Sciatic nerve (tissue), 2 donors: ENCODE measurements at regions not wholly inside any gene's neighbourhood (a gene's known extent, or its start where the extent isn't known, plus 50 kb on each side); places are given as distances from the start of the nearest gene placed in this dataset.

ENCODE experiments used
- ATAC-seq: fragments of 200-7000 bp; cut with Tn5 transposase; one replicate; pipeline ENCODE4 v1.9.1; 2020; ENCODE audit warnings: mild to moderate bottlenecking, moderate library complexity
- DNase-seq: peaks from one replicate; pipeline ENCODE4 v3.0.0-alpha.2; 2020; ENCODE audit warnings: low spot score
- intact Hi-C: fragments of 100-400 bp; cut with DNase I; formaldehyde crosslinking; loops from one replicate; pipeline ENCODE4 v1.14.2; 2022
- donor health status: DM: no; HTN: no; CAD: no.
- donor health status: DM: no; HTN: no; CAD: no.

GRCh38 chr10:118503192-118503591, 92.3 kb downstream of the PRLHR start:
- ATAC-seq (no peak), DNase-seq (no peak)
- intact Hi-C loops = no loop called here

- ATAC-seq (no peak), DNase-seq (no peak)
- intact Hi-C loops = no loop called here
Measured at GRCh38 chr10:118501637-118502440, 93.6 kb downstream of the PRLHR start.

GRCh38 chr10:118501171-118501570, 94.3 kb downstream of the PRLHR start:
- intact Hi-C loops = no loop called here
- DNase-seq (no peak), ATAC-seq (no peak)

- intact Hi-C loops = no loop called here
- ATAC-seq = no peak
- DNase-seq = no peak
Measured at GRCh38 chr10:118500477-118501104, 94.9 kb downstream of the PRLHR start.

- DNase-seq (no peak), ATAC-seq (no peak)
Measured at GRCh38 chr10:118499186-118499585, 96.3 kb downstream of the PRLHR start.

GRCh38 chr10:118498623-118499022, 96.8 kb downstream of the PRLHR start:
- no peak for DNase-seq
- no peak for ATAC-seq
- intact Hi-C loops = no loop called here

More at GRCh38 chr10:118499186-118499585, 96.3 kb downstream of the PRLHR start:
- intact Hi-C loops = no loop called here

GRCh38 chr10:118497227-118497626, 98.2 kb downstream of the PRLHR start:
- no peak for ATAC-seq
- intact Hi-C loops = no loop called here

GRCh38 chr10:118496525-118496924, 98.9 kb downstream of the PRLHR start:
- ATAC-seq (no peak), DNase-seq (no peak)
- intact Hi-C loops = no loop called here

More at GRCh38 chr10:118497227-118497626, 98.2 kb downstream of the PRLHR start:
- no peak for DNase-seq

- DNase-seq (no peak), ATAC-seq (no peak)
- intact Hi-C loops = no loop called here
Measured at GRCh38 chr10:118495499-118495898, 99.9 kb downstream of the PRLHR start.

GRCh38 chr10:118491055-118491454, 104.4 kb downstream of the PRLHR start:
- no peak for ATAC-seq
- intact Hi-C loops = no loop called here
- no peak for DNase-seq

- DNase-seq (no peak), ATAC-seq (no peak)
- intact Hi-C loops = no loop called here
Measured at GRCh38 chr10:118488710-118489497, 106.5 kb downstream of the PRLHR start.

GRCh38 chr10:118485641-118486040, 109.8 kb downstream of the PRLHR start:
- intact Hi-C loops = no loop called here
- DNase-seq = no peak
- ATAC-seq = no peak

- intact Hi-C loops = no loop called here
- ATAC-seq (no peak), DNase-seq (no peak)
Measured at GRCh38 chr10:118484152-118484871, 111.1 kb downstream of the PRLHR start.

- intact Hi-C loops = no loop called here
- DNase-seq (no peak), ATAC-seq (no peak)
Measured at GRCh38 chr10:118483496-118483895, 112.0 kb downstream of the PRLHR start.

- intact Hi-C loops = no loop called here
Measured at GRCh38 chr10:118482393-118483331, 112.8 kb downstream of the PRLHR start.

GRCh38 chr10:118481871-118482270, 113.6 kb downstream of the PRLHR start:
- intact Hi-C loops = no loop called here
- DNase-seq (no peak), ATAC-seq (no peak)

More at GRCh38 chr10:118482393-118483331, 112.8 kb downstream of the PRLHR start:
- no peak for ATAC-seq
- DNase-seq = no peak

- ATAC-seq = no peak
- DNase-seq = no peak
- intact Hi-C loops = no loop called here
Measured at GRCh38 chr10:118475214-118475613, 120.2 kb downstream of the PRLHR start.

GRCh38 chr10:118474111-118474510, 121.3 kb downstream of the PRLHR start:
- ATAC-seq (no peak), DNase-seq (no peak)
- intact Hi-C loops = no loop called here
